Stomach smooth muscle (tissue), 2 donors: ENCODE measurements at regions not wholly inside any gene's neighbourhood (a gene's known extent, or its start where the extent isn't known, plus 50 kb on each side); places are given as distances from the start of the nearest gene placed in this dataset.

Experiments
- H3K27ac ChIP-seq: one replicate; pipeline ENCODE4 v1.7.0; 2013; ENCODE audit warnings: mild to moderate bottlenecking, low read length, inconsistent platforms
- H3K27me3 ChIP-seq, 2 donors: one replicate each; pipeline ENCODE4 v1.7.0; 2013; ENCODE audit warnings: low read length in 2 of 2; ENCODE audit not compliant: insufficient read depth in 2 of 2, control insufficient read depth in 1 of 2
- H3K36me3 ChIP-seq, 2 donors: one replicate each; pipeline ENCODE4 v1.7.0; 2013; ENCODE audit warnings: low read length in 2 of 2; ENCODE audit not compliant: control insufficient read depth in 2 of 2, insufficient read depth in 2 of 2
- H3K4me1 ChIP-seq: one replicate; pipeline ENCODE4 v1.7.0; 2013; ENCODE audit warnings: low read length; ENCODE audit not compliant: control insufficient read depth, insufficient read depth
- H3K4me3 ChIP-seq, 2 donors: one replicate each; pipeline ENCODE4 v1.7.0; 2013; ENCODE audit warnings: low read length in 2 of 2
- H3K9ac ChIP-seq, 2 donors: one replicate each; pipeline ENCODE4 v1.7.0; 2013; ENCODE audit warnings: low read length in 2 of 2, mild to moderate bottlenecking in 1 of 2
- H3K9me3 ChIP-seq, 2 donors: one replicate each; pipeline ENCODE4 v1.7.0; 2013; ENCODE audit warnings: low read length in 2 of 2; ENCODE audit not compliant: control insufficient read depth in 2 of 2
- donor health status: healthy.
- donor health status: Pancreatic carcinoma.

- no peak overlapping the region for H3K9ac ChIP-seq
- H3K27me3 ChIP-seq = no peaks in the 10 kb centered on the region
- no peak overlapping the region for H3K4me3 ChIP-seq
- no peaks in the 10 kb centered on the region for H3K36me3 ChIP-seq
- no peak overlapping the region for H3K27ac ChIP-seq
- H3K4me1 ChIP-seq = no peaks in the 10 kb centered on the region
- no peaks in the 10 kb centered on the region for H3K9me3 ChIP-seq
These were observed 750.3 kb upstream of the RAB6C start for GRCh38 chr2:129229196-129229595.

GRCh38 chr2:129229830-129230441 lies 749.5 kb upstream of the RAB6C start:
- H3K4me1 ChIP-seq = no peaks in the 10 kb centered on the region
- H3K36me3 ChIP-seq = no peaks in the 10 kb centered on the region
- H3K27me3 ChIP-seq = no peaks in the 10 kb centered on the region
- H3K9ac ChIP-seq = no peak overlapping the region
- H3K4me3 ChIP-seq = no peak overlapping the region
- no peak overlapping the region for H3K27ac ChIP-seq
- no peaks in the 10 kb centered on the region for H3K9me3 ChIP-seq

DNA sequence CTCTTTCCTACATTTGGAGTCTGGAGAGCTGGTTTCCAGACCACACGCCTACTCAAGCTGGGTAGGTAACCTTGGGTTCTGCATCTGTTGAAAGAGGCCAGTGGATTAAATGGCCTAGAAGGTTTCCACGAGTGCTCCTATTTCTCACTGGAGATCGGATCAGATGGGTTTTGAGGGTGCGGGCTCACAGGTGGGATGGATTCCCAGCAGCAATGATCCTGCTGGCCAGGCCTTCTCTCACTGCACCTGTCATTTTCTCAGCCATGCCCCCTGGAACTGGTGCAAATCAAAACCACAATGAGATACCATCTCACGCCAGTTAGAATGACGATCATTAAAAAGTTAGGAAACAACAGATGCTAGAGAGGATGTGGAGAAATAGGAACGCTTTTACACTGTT lies 747.5 kb upstream of the RAB6C start:
- no peaks in the 10 kb centered on the region for H3K36me3 ChIP-seq
- no peak overlapping the region for H3K9ac ChIP-seq
- no peaks in the 10 kb centered on the region for H3K4me1 ChIP-seq
- H3K27ac ChIP-seq = no peak overlapping the region
- H3K27me3 ChIP-seq = no peaks in the 10 kb centered on the region
- H3K4me3 ChIP-seq = no peak overlapping the region
- no peaks in the 10 kb centered on the region for H3K9me3 ChIP-seq

- Histone ChIP-seq H3K4me1 (no peaks in the 10 kb centered on the region), H3K9me3 (peaks cover 0 to 5% of the 10 kb centered on the region in 2 donors), H3K9ac (no peak overlapping the region), H3K36me3 (no peaks in the 10 kb centered on the region), H3K27me3 (no peaks in the 10 kb centered on the region), H3K27ac (no peak overlapping the region), H3K4me3 (no peak overlapping the region)
These were observed 746.3 kb upstream of the RAB6C start for GRCh38 chr2:129233166-129233565.

GRCh38 chr2:129233751-129234406 lies 745.6 kb upstream of the RAB6C start:
- H3K27ac ChIP-seq = no peak overlapping the region
- no peaks in the 10 kb centered on the region for H3K27me3 ChIP-seq
- peaks cover 0 to 5% of the 10 kb centered on the region in 2 donors for H3K9me3 ChIP-seq
- no peak overlapping the region for H3K9ac ChIP-seq
- no peaks in the 10 kb centered on the region for H3K36me3 ChIP-seq
- no peaks in the 10 kb centered on the region for H3K4me1 ChIP-seq
- H3K4me3 ChIP-seq = no peak overlapping the region

DNA sequence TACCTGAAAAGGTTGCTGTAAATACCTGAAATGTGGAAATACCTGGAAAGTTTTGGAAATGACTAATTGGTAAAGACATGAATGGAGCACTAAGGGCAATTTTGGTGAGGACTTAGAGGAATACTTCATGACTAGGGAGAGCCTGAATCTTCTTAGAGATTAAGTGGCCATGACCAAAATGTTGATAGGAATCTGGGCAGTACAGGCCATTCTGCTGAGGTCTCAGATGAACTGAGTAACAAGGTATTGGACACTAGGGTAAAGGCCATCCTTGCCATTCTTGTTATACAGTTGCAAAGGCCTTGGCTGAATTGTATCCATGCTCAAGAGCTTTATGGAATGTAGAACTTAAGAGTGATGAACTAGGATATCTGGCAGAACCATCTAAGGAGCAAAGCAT lies 742.9 kb upstream of the RAB6C start:
- H3K9me3 ChIP-seq = peaks cover 0 to 5% of the 10 kb centered on the region in 2 donors
- no peak overlapping the region for H3K27ac ChIP-seq
- H3K4me3 ChIP-seq = no peak overlapping the region
- no peak overlapping the region for H3K9ac ChIP-seq
- H3K4me1 ChIP-seq = no peaks in the 10 kb centered on the region
- H3K36me3 ChIP-seq = no peaks in the 10 kb centered on the region
- H3K27me3 ChIP-seq = no peaks in the 10 kb centered on the region

DNA sequence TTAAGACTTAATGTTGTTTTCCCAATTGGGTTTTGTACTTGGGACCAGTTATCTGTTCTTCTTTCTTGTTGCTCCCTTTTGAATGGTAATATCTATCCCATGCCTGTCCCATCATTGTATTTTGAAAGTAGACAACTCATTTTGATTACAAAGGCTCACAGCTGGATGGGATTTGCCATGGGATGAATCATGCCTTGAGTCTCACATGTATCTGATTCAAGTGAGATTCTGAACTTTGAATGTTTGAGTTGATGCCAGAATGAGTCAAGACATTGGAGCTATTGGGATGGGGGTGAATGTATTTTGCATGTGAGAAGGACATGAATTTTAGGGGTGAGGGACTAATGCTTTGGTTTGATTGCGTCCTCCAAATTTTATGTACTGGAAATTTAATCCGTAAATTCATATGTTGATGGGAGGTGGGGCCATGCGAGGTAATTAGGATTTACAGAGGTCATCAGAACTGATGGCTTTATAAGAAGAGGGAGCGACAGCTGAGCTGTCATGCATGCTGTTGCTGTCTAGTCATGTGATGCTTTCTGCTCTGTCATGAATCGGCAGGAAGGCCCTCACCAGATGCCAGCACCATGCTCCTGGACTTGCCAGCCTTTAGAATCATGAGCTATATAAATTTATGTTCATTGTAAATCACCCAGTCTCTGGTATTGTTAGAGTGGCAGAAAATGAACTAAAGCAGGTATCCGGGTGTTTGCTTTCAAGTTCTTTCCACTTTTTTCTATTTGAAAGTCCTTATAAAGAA lies 741.3 kb upstream of the RAB6C start:
- H3K27me3 ChIP-seq = no peaks in the 10 kb centered on the region
- no peak overlapping the region for H3K4me3 ChIP-seq
- H3K36me3 ChIP-seq = no peaks in the 10 kb centered on the region
- H3K9ac ChIP-seq = no peak overlapping the region
- H3K27ac ChIP-seq = no peak overlapping the region
- peaks cover 0 to 5% of the 10 kb centered on the region in 2 donors for H3K9me3 ChIP-seq
- no peaks in the 10 kb centered on the region for H3K4me1 ChIP-seq

GRCh38 chr2:129239141-129239540 lies 740.3 kb upstream of the RAB6C start:
- H3K9ac ChIP-seq = no peak overlapping the region
- no peaks in the 10 kb centered on the region for H3K36me3 ChIP-seq
- no peaks in the 10 kb centered on the region for H3K27me3 ChIP-seq
- H3K4me1 ChIP-seq = no peaks in the 10 kb centered on the region
- H3K9me3 ChIP-seq = peaks cover 0 to 5% of the 10 kb centered on the region in 2 donors
- no peak overlapping the region for H3K4me3 ChIP-seq
- no peak overlapping the region for H3K27ac ChIP-seq

- H3K4me1 ChIP-seq = no peaks in the 10 kb centered on the region
- H3K9me3 ChIP-seq = peaks cover 0 to 5% of the 10 kb centered on the region in 2 donors
- no peaks in the 10 kb centered on the region for H3K27me3 ChIP-seq
- H3K27ac ChIP-seq = no peak overlapping the region
- H3K36me3 ChIP-seq = no peaks in the 10 kb centered on the region
- H3K9ac ChIP-seq = no peak overlapping the region
- H3K4me3 ChIP-seq = no peak overlapping the region
These were observed 739.4 kb upstream of the RAB6C start for GRCh38 chr2:129240061-129240460.

- Histone ChIP-seq H3K27me3 (no peaks in the 10 kb centered on the region), H3K4me3 (no peak overlapping the region)
These were observed 737.2 kb upstream of the RAB6C start for GRCh38 chr2:129242269-129242668.

DNA sequence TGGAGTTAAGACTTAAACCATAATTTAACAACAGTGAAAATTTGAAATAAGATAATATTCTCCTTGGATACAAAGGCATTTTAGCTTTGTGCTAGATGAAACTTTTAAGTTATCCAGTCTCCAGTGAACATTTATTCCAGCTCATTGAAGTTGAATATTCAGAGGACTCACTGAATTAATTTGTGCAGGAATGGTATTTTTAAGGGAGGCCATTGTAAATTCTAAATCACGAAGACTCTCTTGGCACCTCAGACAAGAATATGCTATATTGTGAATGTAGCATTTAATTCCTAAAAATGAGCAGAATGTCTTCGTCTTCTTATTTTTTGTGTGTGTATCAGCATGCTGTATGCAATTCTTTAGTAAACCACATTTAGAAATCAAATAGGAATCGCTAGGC lies 731.7 kb upstream of the RAB6C start:
- no peaks in the 10 kb centered on the region for H3K4me1 ChIP-seq
- no peak overlapping the region for H3K4me3 ChIP-seq
- H3K9me3 ChIP-seq = no peaks in the 10 kb centered on the region
- H3K9ac ChIP-seq = no peak overlapping the region
- no peaks in the 10 kb centered on the region for H3K36me3 ChIP-seq
- no peak overlapping the region for H3K27ac ChIP-seq
- H3K27me3 ChIP-seq = no peaks in the 10 kb centered on the region

More at GRCh38 chr2:129242269-129242668, 737.2 kb upstream of the RAB6C start:
- H3K27ac ChIP-seq = no peak overlapping the region
- H3K9ac ChIP-seq = no peak overlapping the region
- no peaks in the 10 kb centered on the region for H3K4me1 ChIP-seq
- H3K9me3 ChIP-seq = peaks cover 0 to 4% of the 10 kb centered on the region in 2 donors
- no peaks in the 10 kb centered on the region for H3K36me3 ChIP-seq
